Spleen (tissue), 7 donors: ENCODE measurements at regions not wholly inside any gene's neighbourhood (a gene's known extent, or its start where the extent isn't known, plus 50 kb on each side); places are given as distances from the start of the nearest gene placed in this dataset.

Experiments used
- POLR2A ChIP-seq, 3 donors: fragments of 450-650 bp; IDR thresholded peaks; one replicate each; pipeline ENCODE4 v1.5.1; 2017; ENCODE audit warnings: antibody characterized with exemption in 3 of 3, mild to moderate bottlenecking in 1 of 3
- POLR2AphosphoS5 ChIP-seq, 3 donors: sonication (generic); formaldehyde crosslinking; IDR thresholded peaks; one replicate each; pipeline ENCODE4 v1.5.1; 2017; ENCODE audit warnings: antibody characterized with exemption in 3 of 3
- TF ChIP-seq, protein P1 (sequence below), 11 experiments: fragments of 200-600 bp in 7 of 11; fragments of 450-650 bp in 4 of 11; sonication (generic) in 4 of 11; IDR thresholded peaks in 8 of 11; conservative IDR thresholded peaks in 3 of 11; 1 replicate in 7 of 11; 2 replicates in 4 of 11; pipeline versions ENCODE4 v1.4.0 to v1.8.0; 2016 to 2021; ENCODE audit warnings: antibody characterized with exemption in 11 of 11, inconsistent platforms in 4 of 11, mild to moderate bottlenecking in 1 of 11
- donor health status: DM: no; HTN: no; CAD: no; lungs with moderate emphysema.
- donor health status: DM: no; HTN: no; CAD: no.
- donor health status: DM: no; HTN: no; CAD: no.

DNA sequence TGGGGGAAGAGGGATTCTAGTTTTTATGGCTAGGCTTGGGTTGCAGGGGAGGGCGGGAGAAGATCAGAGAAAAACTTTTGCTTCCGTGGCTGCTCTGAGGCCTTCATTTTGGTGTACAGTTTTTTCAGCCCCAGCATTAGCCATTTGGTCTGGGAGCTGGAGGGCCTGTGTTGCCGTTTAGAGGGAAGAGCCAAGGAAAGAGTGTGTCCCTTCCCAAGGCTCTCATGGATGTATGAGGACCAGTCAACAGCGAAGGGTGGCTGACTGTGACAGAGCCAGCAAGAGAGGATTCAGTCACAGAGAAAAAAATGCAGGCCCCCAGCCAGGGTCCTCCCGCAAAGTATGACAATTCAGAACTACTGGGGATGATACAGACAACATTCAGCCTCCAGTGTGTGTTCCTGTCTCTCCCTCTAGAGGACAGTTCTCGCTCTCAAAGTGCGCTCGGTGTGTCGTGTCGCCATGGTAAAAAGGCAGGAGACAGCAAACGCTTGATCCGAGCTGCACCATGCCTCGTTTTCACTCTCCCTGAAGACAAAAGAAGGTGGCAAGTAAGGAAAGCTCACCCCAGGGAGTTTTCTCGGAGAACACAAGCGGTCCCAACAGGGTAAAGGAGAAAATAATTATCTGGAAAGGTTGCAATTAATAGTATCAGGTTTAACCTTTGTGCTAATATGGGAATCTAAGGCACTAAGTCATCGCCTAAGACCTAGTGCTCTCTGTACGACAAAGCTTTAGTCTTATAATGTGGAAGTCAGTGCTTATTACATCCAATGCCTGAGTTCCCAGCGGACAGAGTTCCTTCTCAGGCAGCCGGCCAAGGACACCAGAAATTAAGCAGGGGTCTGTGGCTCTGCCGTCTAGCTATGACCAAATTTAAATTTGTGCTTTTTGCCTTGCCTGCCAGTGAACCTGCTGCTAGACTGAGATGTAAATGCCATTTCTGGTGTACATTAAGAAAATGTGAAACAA lies 157.3 kb upstream of the PLXNC1 start:
- TF ChIP-seq, protein P1, sequence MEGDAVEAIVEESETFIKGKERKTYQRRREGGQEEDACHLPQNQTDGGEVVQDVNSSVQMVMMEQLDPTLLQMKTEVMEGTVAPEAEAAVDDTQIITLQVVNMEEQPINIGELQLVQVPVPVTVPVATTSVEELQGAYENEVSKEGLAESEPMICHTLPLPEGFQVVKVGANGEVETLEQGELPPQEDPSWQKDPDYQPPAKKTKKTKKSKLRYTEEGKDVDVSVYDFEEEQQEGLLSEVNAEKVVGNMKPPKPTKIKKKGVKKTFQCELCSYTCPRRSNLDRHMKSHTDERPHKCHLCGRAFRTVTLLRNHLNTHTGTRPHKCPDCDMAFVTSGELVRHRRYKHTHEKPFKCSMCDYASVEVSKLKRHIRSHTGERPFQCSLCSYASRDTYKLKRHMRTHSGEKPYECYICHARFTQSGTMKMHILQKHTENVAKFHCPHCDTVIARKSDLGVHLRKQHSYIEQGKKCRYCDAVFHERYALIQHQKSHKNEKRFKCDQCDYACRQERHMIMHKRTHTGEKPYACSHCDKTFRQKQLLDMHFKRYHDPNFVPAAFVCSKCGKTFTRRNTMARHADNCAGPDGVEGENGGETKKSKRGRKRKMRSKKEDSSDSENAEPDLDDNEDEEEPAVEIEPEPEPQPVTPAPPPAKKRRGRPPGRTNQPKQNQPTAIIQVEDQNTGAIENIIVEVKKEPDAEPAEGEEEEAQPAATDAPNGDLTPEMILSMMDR (IDR thresholded peaks at IDR 0.05 in 8 of 11, conservative IDR thresholded peaks at IDR 0.05 in 3 of 11) = peak in 2 of 11 experiments; percentile 17 to 37
- no peak for TF ChIP-seq POLR2A (IDR thresholded peaks at IDR 0.05)
- no peak for TF ChIP-seq POLR2AphosphoS5 (IDR thresholded peaks at IDR 0.05)
